ENCODE measurements at regions not wholly inside any gene's neighbourhood (a gene's known extent, or its start where the extent isn't known, plus 50 kb on each side); places are given as distances from the start of the nearest gene placed in this dataset.

DNA sequence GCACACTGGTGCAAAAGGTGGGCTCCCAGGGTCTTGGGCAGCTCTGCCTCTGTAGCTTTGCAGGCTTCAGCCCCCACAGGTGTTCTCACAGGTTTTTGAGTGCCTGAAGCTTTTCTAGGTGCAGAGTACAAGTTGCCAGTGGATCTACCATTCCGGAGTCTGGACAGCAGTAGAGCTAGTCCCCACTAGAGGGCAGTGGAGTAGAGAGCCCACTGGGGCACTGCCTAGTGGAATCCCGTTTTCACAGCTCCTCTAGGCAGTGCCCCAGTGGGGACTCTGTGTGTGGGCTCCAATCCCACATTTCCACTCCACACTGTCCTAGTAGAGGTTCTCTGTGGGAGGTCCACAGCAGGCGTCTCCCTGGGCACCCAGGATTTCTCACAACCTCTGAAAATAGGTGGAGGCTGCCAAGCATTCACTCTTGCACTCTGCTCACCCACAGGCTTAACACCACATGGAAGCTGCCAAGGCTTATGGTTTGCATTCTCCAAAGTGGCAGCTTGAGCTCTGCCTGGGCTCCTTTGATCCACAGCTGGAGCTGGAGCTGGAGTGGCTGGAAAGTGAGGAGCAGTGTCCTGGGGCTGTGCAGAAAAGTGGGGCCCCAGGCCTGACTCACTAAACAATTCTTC, 86.3 kb upstream of the PROKR2 start:
- no peak overlapping the region for H3K4me3 ChIP-seq (replicated peaks; ENCODE audit: low read depth, low read length)
- peak; percentile 5 for DNase-seq (ENCODE audit: extremely low read depth, low read depth)
- TF ChIP-seq, protein P1, sequence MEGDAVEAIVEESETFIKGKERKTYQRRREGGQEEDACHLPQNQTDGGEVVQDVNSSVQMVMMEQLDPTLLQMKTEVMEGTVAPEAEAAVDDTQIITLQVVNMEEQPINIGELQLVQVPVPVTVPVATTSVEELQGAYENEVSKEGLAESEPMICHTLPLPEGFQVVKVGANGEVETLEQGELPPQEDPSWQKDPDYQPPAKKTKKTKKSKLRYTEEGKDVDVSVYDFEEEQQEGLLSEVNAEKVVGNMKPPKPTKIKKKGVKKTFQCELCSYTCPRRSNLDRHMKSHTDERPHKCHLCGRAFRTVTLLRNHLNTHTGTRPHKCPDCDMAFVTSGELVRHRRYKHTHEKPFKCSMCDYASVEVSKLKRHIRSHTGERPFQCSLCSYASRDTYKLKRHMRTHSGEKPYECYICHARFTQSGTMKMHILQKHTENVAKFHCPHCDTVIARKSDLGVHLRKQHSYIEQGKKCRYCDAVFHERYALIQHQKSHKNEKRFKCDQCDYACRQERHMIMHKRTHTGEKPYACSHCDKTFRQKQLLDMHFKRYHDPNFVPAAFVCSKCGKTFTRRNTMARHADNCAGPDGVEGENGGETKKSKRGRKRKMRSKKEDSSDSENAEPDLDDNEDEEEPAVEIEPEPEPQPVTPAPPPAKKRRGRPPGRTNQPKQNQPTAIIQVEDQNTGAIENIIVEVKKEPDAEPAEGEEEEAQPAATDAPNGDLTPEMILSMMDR (IDR thresholded peaks at IDR 0.05; ENCODE audit: low read depth, low read length, missing control alignments), result peak; percentile 87

DNA sequence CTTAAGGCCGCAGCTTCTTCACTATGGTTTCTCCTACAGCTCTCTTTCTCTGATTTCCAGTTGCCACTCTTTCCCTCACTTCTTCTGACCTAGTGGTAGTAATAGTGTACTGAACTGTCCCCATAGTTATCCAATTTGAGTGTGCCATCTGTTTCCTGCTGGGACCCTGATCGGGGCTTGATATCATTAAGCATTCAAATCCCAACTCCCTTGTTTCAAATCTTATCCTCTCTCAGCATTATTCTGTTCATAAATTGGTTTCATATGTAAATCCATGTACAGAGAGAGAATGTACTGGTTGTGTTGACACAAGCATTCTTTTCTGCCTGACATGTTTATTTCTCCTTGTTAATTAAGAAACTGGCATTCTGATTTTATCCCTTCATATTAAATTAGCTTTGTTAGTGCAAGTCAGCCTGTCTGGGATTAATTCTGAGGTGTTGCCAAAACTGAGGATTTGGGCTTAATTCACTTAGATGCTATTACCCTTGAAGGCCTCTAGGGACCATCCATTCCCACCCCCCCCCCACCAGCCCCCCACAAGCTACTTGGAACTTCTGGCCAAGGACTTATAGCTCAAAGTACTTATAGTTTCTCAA, 84.6 kb upstream of the PROKR2 start:
- TF ChIP-seq, protein P1 (IDR thresholded peaks at IDR 0.05; ENCODE audit: low read depth, low read length, missing control alignments), result no peak
- no peak overlapping the region for H3K4me3 ChIP-seq (replicated peaks; ENCODE audit: low read depth, low read length)
- no peak for DNase-seq (ENCODE audit: extremely low read depth, low read depth)

DNA sequence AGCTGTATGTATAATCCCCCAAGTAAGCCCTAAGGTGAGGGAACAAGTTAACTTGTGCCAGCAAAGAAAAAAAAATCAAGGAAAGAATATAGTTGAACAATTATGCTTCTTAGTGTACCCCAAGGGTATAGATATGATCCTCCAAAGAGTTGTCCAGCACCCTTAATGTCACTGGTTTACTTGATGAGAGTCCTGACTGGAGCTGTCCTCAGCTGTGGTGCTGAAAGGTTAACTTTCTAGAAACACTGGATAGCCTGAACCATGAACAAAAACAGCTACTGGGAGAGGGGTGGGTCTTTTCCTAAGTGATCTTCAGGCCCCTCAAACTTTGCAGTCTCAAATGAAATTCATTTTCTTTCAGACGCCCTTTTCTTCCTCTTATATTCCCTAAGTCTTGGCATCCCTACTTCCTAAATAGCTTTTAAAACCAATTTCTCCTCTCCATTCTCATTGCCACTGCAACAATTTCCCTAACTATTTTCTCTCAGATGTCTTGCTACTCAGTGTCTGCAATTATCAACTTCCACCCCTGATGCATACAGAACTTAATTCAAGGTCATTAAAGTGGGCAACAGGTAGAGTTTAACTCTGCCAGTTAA, 83.5 kb upstream of the PROKR2 start:
- H3K4me3 ChIP-seq (replicated peaks; ENCODE audit: low read depth, low read length), result no peak overlapping the region
- peak; percentile 10 for DNase-seq (ENCODE audit: extremely low read depth, low read depth)
- TF ChIP-seq, protein P1 (IDR thresholded peaks at IDR 0.05; ENCODE audit: low read depth, low read length, missing control alignments), result no peak

DNA sequence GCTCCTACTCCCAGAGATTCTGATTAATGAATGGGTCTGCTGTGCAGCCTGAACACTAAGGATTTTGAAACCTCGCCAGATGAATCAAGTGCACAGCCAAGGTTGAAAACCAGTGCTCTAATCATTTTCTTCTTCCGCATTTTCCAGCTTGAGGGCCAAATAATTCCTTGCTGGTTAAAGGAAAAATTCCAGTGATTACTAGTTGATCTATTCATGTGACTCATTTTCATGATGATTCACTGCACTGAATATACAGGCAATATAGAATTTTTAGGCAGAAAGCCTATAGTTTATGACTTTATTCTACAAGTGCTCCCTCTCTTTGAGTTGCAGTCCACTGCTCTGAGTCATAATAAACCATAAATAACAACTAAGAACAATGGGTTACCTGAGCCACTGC, 80.6 kb upstream of the PROKR2 start:
- no peak for DNase-seq (ENCODE audit: extremely low read depth, low read depth)
- no peak overlapping the region for H3K4me3 ChIP-seq (replicated peaks; ENCODE audit: low read depth, low read length)
- TF ChIP-seq, protein P1 (IDR thresholded peaks at IDR 0.05; ENCODE audit: low read depth, low read length, missing control alignments), result no peak

DNA sequence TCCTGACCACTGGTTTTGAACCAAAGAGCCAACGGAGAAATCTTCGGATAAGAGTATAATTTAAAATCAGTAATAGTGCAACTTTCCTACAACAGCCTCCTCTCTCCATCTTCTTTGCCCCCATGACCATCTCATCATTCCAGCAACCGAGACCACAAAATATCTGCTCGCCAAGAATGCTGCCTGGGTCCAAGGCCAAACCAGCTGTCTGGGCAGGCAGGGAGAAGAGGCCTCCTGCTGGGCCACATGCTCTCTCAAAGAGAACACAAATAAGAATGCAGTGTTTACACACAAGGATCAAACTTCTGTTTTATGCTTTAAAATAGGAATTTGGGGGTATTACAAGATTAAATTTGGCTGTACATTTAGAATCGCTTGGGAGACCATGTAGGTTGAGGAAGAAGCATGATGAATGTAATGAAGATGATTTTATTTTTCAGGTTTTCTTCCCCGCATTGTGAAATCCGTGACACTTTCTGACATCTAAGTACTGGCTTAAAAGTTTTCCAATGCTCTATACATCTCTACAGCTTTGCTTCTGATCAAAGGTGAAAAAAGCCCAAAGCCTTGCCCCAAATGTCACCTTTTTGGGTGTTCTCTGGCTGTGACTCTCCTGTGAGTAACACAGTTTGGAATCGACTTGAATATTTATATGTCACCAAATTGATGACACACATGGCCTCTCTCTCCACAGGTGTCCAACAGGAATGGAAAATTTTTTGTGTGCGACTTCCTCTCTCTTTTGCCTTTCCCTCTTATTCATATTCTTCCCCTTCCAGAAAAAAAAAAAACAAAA, 79.4 kb upstream of the PROKR2 start:
- TF ChIP-seq, protein P1 (IDR thresholded peaks at IDR 0.05; ENCODE audit: low read depth, low read length, missing control alignments), result no peak
- no peak overlapping the region for H3K4me3 ChIP-seq (replicated peaks; ENCODE audit: low read depth, low read length)
- DNase-seq (ENCODE audit: extremely low read depth, low read depth), result no peak

DNA sequence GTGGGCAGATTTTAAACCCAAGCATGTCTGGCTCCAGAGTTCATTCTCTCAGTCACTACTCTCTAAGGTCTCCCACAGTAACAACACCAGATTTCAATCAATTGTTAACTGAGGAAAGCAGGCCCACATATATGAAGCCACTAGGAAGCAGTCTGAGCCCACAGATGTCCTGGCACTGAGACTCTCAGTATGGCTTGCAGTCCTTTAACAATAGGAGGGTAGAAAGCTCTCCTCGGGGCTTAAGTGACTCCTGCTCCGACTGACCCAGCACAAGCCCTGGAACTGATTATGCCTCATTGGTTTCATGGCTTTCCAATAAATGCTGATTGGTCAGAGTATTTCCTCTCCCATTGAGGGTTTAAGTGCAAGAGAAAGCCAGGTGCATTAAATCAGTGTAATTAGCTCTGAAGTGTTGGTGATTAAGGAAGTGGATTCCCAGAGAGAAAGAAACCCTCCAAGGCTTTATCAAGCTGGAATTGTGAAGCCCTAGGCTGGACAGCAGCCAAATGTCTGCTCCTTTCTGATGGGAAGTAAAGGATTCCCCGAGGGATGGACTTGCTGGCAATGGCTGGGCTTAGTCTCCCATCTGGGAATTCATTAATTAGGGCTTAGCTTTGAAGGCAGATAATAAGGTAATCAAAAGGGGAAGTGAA, 76.6 kb upstream of the PROKR2 start:
- DNase-seq (ENCODE audit: extremely low read depth, low read depth), result no peak
- H3K4me3 ChIP-seq (replicated peaks; ENCODE audit: low read depth, low read length), result no peak overlapping the region
- TF ChIP-seq, protein P1 (IDR thresholded peaks at IDR 0.05; ENCODE audit: low read depth, low read length, missing control alignments), result no peak
